Tibial nerve (tissue), 4 donors: ENCODE measurements at regions not wholly inside any gene's neighbourhood (a gene's known extent, or its start where the extent isn't known, plus 50 kb on each side); places are given as distances from the start of the nearest gene placed in this dataset.

Experiments used
- EP300 ChIP-seq, 2 donors: sonication (generic); formaldehyde crosslinking; IDR thresholded peaks; one replicate each; pipeline ENCODE4 v1.6.1; 2017; ENCODE audit warnings: antibody characterized with exemption in 2 of 2, mild to moderate bottlenecking in 1 of 2
- POLR2A ChIP-seq, 2 donors: fragments of 450-650 bp; IDR thresholded peaks; one replicate each; pipeline ENCODE4 v1.6.1; 2017; ENCODE audit warnings: antibody characterized with exemption in 2 of 2, mild to moderate bottlenecking in 2 of 2, moderate library complexity in 2 of 2
- TF ChIP-seq, protein P1 (sequence below), 5 experiments: fragments of 200-600 bp in 3 of 5; fragments of 450-650 bp in 2 of 5; sonication (generic) in 3 of 5; IDR thresholded peaks; one replicate each; pipeline ENCODE4 v1.5.1; 2016 to 2019; ENCODE audit warnings: antibody characterized with exemption in 5 of 5, mild to moderate bottlenecking in 3 of 5, moderate library complexity in 2 of 5

DNA sequence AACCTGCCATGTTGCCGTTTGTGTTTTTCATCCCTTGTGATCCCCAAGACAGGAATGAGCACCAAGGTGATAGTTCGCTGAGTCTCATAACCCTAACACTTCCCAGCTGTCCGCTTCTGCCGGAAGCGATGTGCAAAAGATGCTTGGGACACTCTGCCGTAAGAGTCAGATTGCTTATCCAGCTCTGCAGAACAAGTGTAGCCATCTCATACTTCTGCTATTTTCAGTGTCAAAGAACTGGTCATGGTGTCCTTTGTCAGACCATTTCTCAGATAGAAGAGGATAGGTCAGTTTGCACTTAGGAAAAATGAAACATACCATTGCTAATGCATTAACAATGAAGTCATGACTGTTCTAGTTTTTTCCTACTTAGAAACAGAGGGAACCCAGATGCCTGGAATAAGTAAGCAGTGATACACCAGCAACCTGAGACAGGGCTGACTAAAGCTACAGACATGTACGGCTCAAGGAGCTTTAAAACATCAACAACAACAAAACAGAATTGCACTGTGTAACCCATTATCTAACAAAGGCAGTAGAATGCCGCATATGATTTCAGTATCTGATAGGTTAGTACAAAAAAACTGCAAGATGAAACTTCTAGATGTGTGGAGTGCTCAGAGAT is 134.0 kb upstream of the IL12A start:
- TF ChIP-seq, protein P1, sequence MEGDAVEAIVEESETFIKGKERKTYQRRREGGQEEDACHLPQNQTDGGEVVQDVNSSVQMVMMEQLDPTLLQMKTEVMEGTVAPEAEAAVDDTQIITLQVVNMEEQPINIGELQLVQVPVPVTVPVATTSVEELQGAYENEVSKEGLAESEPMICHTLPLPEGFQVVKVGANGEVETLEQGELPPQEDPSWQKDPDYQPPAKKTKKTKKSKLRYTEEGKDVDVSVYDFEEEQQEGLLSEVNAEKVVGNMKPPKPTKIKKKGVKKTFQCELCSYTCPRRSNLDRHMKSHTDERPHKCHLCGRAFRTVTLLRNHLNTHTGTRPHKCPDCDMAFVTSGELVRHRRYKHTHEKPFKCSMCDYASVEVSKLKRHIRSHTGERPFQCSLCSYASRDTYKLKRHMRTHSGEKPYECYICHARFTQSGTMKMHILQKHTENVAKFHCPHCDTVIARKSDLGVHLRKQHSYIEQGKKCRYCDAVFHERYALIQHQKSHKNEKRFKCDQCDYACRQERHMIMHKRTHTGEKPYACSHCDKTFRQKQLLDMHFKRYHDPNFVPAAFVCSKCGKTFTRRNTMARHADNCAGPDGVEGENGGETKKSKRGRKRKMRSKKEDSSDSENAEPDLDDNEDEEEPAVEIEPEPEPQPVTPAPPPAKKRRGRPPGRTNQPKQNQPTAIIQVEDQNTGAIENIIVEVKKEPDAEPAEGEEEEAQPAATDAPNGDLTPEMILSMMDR (IDR thresholded peaks at IDR 0.05) = no peak
- TF ChIP-seq EP300 (IDR thresholded peaks at IDR 0.05) (no peak), POLR2A (IDR thresholded peaks at IDR 0.05) (no peak)
